ENCODE measurements at regions not wholly inside any gene's neighbourhood (a gene's known extent, or its start where the extent isn't known, plus 50 kb on each side); places are given as distances from the start of the nearest gene placed in this dataset.
"Not testable (repeated sequence)": the region's sequence is repeated elsewhere in the genome, so short reads cannot be mapped to it uniquely, and the experiment has no call there.

DNA sequence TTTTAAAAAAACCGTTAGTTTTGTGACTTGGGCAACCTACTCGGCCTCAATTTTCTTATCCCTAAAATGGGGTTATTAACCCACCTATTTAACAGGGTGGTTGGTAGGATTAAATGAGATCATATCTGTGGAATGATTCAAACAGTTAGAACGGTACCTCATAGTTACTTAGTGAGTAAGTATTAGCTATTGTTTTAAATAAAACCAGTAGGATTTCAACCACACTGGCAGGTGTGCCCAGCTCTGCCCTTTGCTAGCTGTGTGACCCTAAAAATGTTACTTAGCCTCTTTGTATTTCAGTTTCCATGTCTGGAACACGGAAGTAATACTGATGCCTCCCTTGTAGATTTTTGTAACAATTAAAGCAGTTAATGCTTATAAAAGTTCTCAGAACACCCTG is 225.8 kb upstream of the SPRY1 start:
- H3K4me1 ChIP-seq, result no peaks in the 10 kb centered on the region
- 92 to 96% (median 93%) methylated on average over 4 of the region's 4 CpGs for WGBS, 5 donors

DNA sequence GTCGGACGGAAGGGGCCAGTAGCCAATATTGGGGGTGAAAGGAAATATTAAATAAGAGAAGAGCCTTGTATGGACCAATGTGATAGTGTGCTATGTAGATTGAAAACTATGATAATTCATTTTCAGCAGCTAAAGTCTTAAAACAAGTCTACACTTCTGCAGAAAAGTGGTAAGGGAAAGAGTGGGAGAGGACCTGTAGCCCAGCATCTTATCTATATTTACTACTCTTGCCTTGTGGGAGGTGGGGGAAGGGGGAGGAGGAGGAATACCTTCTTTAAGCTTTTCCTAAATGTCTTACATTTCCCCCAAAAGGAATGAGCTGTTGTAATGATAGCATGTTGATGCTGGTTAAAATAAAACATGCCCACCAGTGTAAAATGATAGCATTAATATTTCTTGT is 220.0 kb upstream of the SPRY1 start:
- WGBS, 5 donors, result 43 to 88% (median 49%) methylated on average over 2 of the region's 2 CpGs
- intact Hi-C loops (cut with DNase I; ENCODE audit: low total_unique reads), result no loop called here

More for the DNA sequence above, 225.8 kb upstream of the SPRY1 start:
- Histone ChIP-seq H3K9me3 (peaks cover 0 to 6% (median 0%) of the 10 kb centered on the region in 8 donors), H3K4me3 (no peak overlapping the region), H3K27me3 (replicated peaks in 1 of 7) (no peaks in the 10 kb centered on the region), H3K27ac (no peak overlapping the region), H3K36me3 (no peaks in the 10 kb centered on the region)
- intact Hi-C loops (cut with DNase I; ENCODE audit: low total_unique reads), result no loop called here
- TF ChIP-seq POLR2AphosphoS5 (IDR thresholded peaks at IDR 0.05), result no peak
- no peak for TF ChIP-seq POLR2A (IDR thresholded peaks at IDR 0.05)
- TF ChIP-seq, protein P1, sequence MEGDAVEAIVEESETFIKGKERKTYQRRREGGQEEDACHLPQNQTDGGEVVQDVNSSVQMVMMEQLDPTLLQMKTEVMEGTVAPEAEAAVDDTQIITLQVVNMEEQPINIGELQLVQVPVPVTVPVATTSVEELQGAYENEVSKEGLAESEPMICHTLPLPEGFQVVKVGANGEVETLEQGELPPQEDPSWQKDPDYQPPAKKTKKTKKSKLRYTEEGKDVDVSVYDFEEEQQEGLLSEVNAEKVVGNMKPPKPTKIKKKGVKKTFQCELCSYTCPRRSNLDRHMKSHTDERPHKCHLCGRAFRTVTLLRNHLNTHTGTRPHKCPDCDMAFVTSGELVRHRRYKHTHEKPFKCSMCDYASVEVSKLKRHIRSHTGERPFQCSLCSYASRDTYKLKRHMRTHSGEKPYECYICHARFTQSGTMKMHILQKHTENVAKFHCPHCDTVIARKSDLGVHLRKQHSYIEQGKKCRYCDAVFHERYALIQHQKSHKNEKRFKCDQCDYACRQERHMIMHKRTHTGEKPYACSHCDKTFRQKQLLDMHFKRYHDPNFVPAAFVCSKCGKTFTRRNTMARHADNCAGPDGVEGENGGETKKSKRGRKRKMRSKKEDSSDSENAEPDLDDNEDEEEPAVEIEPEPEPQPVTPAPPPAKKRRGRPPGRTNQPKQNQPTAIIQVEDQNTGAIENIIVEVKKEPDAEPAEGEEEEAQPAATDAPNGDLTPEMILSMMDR (IDR thresholded peaks at IDR 0.05 in 8 of 11, conservative IDR thresholded peaks at IDR 0.05 in 3 of 11), result no peak
- DNase-seq, result no peak

DNA sequence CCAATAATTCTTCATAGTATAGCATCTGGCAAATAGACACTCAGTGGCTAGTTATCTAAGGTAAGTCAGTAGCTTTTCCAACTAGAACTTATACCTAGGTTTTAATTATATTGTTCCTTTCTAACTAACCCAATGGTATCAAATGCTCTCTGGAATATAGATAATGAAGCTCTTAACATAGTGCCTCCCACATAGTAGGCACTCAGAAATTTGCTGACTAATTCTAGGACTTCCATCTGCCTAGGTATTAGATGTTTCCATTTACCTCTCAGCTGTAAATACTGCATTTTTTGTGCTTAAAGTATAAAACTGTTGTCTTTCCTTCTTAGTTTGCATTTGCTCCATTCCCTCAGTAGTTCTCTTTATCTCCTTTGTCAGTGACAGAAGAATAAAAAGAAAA is 214.3 kb upstream of the SPRY1 start:
- no peaks in the 10 kb centered on the region for H3K36me3 ChIP-seq
- H3K27me3 ChIP-seq (replicated peaks in 1 of 7), result no peaks in the 10 kb centered on the region
- no peak overlapping the region for H3K4me3 ChIP-seq
- TF ChIP-seq POLR2AphosphoS5 (IDR thresholded peaks at IDR 0.05), result no peak
- TF ChIP-seq, protein P1 (IDR thresholded peaks at IDR 0.05 in 8 of 11, conservative IDR thresholded peaks at IDR 0.05 in 3 of 11), result no peak
- intact Hi-C loops (cut with DNase I; ENCODE audit: low total_unique reads), result no loop called here
- no peaks in the 10 kb centered on the region for H3K4me1 ChIP-seq
- H3K9me3 ChIP-seq, result no peaks in the 10 kb centered on the region
- DNase-seq, result no peak
- no peak overlapping the region for H3K27ac ChIP-seq

More for the DNA sequence above, 220.0 kb upstream of the SPRY1 start:
- no peaks in the 10 kb centered on the region for H3K4me1 ChIP-seq
- DNase-seq, result no peak
- H3K36me3 ChIP-seq, result no peaks in the 10 kb centered on the region
- no peak overlapping the region for H3K27ac ChIP-seq
- no peaks in the 10 kb centered on the region for H3K27me3 ChIP-seq (replicated peaks in 1 of 7)
- H3K9me3 ChIP-seq, result peaks cover 0 to 6% (median 0%) of the 10 kb centered on the region in 8 donors
- no peak overlapping the region for H3K4me3 ChIP-seq
- TF ChIP-seq POLR2A (IDR thresholded peaks at IDR 0.05) (no peak), POLR2AphosphoS5 (IDR thresholded peaks at IDR 0.05) (no peak)
- TF ChIP-seq, protein P1 (IDR thresholded peaks at IDR 0.05 in 8 of 11, conservative IDR thresholded peaks at IDR 0.05 in 3 of 11), result no peak

DNA sequence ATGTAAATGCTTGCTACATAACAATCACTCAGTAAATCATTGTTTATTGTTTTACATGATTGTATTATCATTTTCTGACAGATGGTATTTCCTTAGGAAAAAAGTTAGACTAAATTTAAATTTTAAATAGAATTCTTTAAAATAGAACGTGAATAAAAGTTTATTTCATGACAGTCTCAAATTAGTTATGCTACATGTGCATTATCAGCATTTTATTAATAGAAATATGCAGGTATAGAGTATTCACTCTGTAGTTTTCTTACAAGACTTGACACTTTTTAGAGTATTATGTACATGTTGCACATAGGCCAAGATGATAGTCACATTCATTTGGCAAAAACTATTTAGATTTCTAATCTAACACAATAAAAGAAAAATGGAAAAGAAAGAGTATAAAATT is 213.3 kb upstream of the SPRY1 start:
- no peak overlapping the region for H3K27ac ChIP-seq
- 75 to 88% (median 84%) methylated on average over 1 of the region's 1 CpG for WGBS, 5 donors
- H3K27me3 ChIP-seq (replicated peaks in 1 of 7), result no peaks in the 10 kb centered on the region
- no peaks in the 10 kb centered on the region for H3K4me1 ChIP-seq
- H3K36me3 ChIP-seq, result no peaks in the 10 kb centered on the region
- DNase-seq, result no peak
- H3K4me3 ChIP-seq, result no peak overlapping the region
- no peak for TF ChIP-seq POLR2AphosphoS5 (IDR thresholded peaks at IDR 0.05)
- TF ChIP-seq POLR2A (IDR thresholded peaks at IDR 0.05), result no peak
- intact Hi-C loops (cut with DNase I; ENCODE audit: low total_unique reads), result no loop called here
- H3K9me3 ChIP-seq, result no peaks in the 10 kb centered on the region

DNA sequence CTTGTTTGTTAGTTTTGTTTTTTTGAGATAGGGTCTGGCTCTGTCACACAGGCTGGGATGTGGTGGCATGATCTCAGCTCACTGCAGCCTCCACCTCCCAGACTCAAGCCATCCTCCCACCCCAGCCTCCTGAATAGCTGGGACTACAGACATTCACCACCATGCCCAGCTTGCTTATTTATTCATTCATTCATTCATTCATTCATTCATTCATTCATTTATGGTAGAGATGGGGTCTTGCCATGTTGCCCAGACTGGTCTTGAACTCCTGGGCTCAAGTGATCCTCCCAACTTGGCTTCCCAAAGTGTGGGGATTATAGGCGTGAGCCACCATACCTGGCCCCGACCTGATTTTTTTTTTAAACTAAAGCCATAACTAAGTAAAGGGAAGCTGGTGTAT is 212.8 kb upstream of the SPRY1 start:
- H3K36me3 ChIP-seq; H3K27ac ChIP-seq; intact Hi-C loops (cut with DNase I; ENCODE audit: low total_unique reads); DNase-seq; H3K9me3 ChIP-seq; H3K4me3 ChIP-seq; H3K4me1 ChIP-seq; H3K27me3 ChIP-seq (replicated peaks in 1 of 7): not testable (repeated sequence)
- 92 to 100% (median 100%) methylated on average over 2 of the region's 2 CpGs for WGBS, 5 donors

Data from spleen (tissue), 11 donors.